Lung (tissue), 11 donors: ENCODE measurements at regions not wholly inside any gene's neighbourhood (a gene's known extent, or its start where the extent isn't known, plus 50 kb on each side); places are given as distances from the start of the nearest gene placed in this dataset.

Experiments
- ATAC-seq: fragments of 200-7000 bp; cut with Tn5 transposase; one replicate; pipeline ENCODE4 v1.9.1; 2020; ENCODE audit warnings: moderate number of reproducible peaks; ENCODE audit not compliant: insufficient read depth, low FRiP score
- DNase-seq, 3 donors: peaks; one replicate each; pipeline ENCODE4 v3.0.0-alpha.2; 2013 to 2017
- H3K27ac ChIP-seq, 2 donors: one replicate each; pipeline ENCODE4 v1.5.1; 2013; ENCODE audit warnings: mild to moderate bottlenecking in 2 of 2, moderate library complexity in 2 of 2, control low read depth in 1 of 2, inconsistent platforms in 1 of 2, low read depth in 1 of 2, low read length in 1 of 2
- H3K27me3 ChIP-seq, 3 donors: one replicate each; pipeline ENCODE4 v1.5.1; 2013; ENCODE audit warnings: low read length in 2 of 3; ENCODE audit not compliant: control insufficient read depth in 3 of 3, insufficient read depth in 3 of 3
- H3K36me3 ChIP-seq, 4 donors: one replicate each; pipeline ENCODE4 v1.5.1; 2013; ENCODE audit warnings: low read length in 4 of 4, mild to moderate bottlenecking in 1 of 4, moderate library complexity in 1 of 4; ENCODE audit not compliant: control insufficient read depth in 4 of 4, insufficient read depth in 4 of 4
- H3K4me1 ChIP-seq, 5 donors: one replicate each; pipeline ENCODE4 v1.5.1; 2013; ENCODE audit warnings: low read length in 5 of 5, mild to moderate bottlenecking in 2 of 5, moderate library complexity in 1 of 5; ENCODE audit not compliant: control insufficient read depth in 5 of 5, insufficient read depth in 5 of 5
- H3K4me3 ChIP-seq: one replicate; pipeline ENCODE4 v1.5.1; 2013; ENCODE audit warnings: mild to moderate bottlenecking, control low read depth, moderate library complexity
- H3K9ac ChIP-seq, 2 donors: one replicate each; pipeline ENCODE4 v1.5.1; 2013; ENCODE audit warnings: low read length in 2 of 2, control low read depth in 1 of 2; ENCODE audit not compliant: insufficient read depth in 1 of 2
- H3K9me3 ChIP-seq, 4 donors: one replicate each; pipeline ENCODE4 v1.5.1; 2013; ENCODE audit warnings: low read length in 3 of 4, mild to moderate bottlenecking in 1 of 4, moderate library complexity in 1 of 4; ENCODE audit not compliant: control insufficient read depth in 4 of 4, insufficient read depth in 3 of 4
- CTCF ChIP-seq: IDR thresholded peaks from 2 replicates; pipeline ENCODE4 v1.5.1; 2012; ENCODE audit warnings: mild to moderate bottlenecking; ENCODE audit errors: control extremely low read depth, extremely low read depth
- WGBS, 2 donors: extraction: QIAGEN DNeasy Blood & Tissue Kit; methylation state at CpG; one replicate each; pipeline ENCODE4 v1.1.7; 2013; 5-methylcytosine and 5-hydroxymethylcytosine counted together
- donor health status: control.
- donor health status: control.
- donor health status: Bipolar disorder and iron deficiency.
- donor health status: healthy.
- donor health status: DM: yes; HTN: yes; CAD: no.

GRCh38 chr17:49901460-49902331 is 53.8 kb upstream of the TAC4 start:
- Histone ChIP-seq H3K4me3 (no peak overlapping the region), H3K36me3 (no peaks in the 10 kb centered on the region), H3K9me3 (no peaks in the 10 kb centered on the region), H3K9ac (no peak overlapping the region), H3K4me1 (peaks cover 0 to 18% (median 0%) of the 10 kb centered on the region in 5 donors), H3K27ac (no peak overlapping the region), H3K27me3 (peaks cover 0 to 36% (median 32%) of the 10 kb centered on the region in 3 donors)
- ATAC-seq (peak; percentile 43), DNase-seq (peak; percentile 26 to 68 (median 65))
- TF ChIP-seq CTCF: no peak
- WGBS, 2 donors: 7 to 11% methylated on average over 26 to 47 of the region's 47 CpGs

GRCh38 chr17:49903523-49903922 is 55.7 kb upstream of the TAC4 start:
- TF ChIP-seq CTCF: no peak
- 27 to 31% methylated on average over 5 of the region's 5 CpGs for WGBS, 2 donors
- H3K4me3 ChIP-seq: no peak overlapping the region

DNA sequence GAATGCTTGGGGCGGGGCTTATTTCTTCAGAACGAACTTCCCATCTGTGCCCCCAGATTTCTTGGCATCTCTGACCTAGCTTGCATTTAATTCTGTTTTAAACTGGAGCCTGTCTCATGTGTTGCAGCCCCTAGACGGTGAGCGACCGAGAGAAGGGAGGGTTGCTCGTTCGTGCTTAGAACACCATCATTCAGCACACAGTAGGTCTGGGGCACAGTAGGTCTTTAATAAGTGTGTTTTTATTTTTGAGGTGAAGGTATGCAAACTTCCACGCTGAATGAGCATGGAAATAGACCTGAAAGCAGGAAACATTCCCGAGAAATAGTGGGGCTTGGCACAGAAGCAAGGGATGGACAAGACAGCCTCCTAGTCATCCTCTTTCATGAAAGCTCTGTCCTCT is 57.0 kb upstream of the TAC4 start:
- TF ChIP-seq CTCF: no peak
- WGBS, 2 donors: 80 to 87% methylated on average over 9 of the region's 9 CpGs
- H3K4me1 ChIP-seq: no peaks in the 10 kb centered on the region

More at GRCh38 chr17:49903523-49903922, 55.7 kb upstream of the TAC4 start:
- Histone ChIP-seq H3K27ac (no peak overlapping the region), H3K36me3 (no peaks in the 10 kb centered on the region), H3K9me3 (no peaks in the 10 kb centered on the region), H3K9ac (no peak overlapping the region), H3K27me3 (peaks cover 0 to 36% (median 36%) of the 10 kb centered on the region in 3 donors), H3K4me1 (peaks cover 0 to 7% (median 0%) of the 10 kb centered on the region in 5 donors)
- ATAC-seq: no peak
- no peak for DNase-seq

More for the DNA sequence above, 57.0 kb upstream of the TAC4 start:
- H3K27me3 ChIP-seq: peaks cover 0 to 49% (median 47%) of the 10 kb centered on the region in 3 donors
- no peaks in the 10 kb centered on the region for H3K36me3 ChIP-seq
- no peak for DNase-seq
- no peak overlapping the region for H3K27ac ChIP-seq
- H3K9ac ChIP-seq: no peak overlapping the region
- H3K9me3 ChIP-seq: peaks cover 0 to 2% (median 0%) of the 10 kb centered on the region in 4 donors
- H3K4me3 ChIP-seq: no peak overlapping the region
- ATAC-seq: no peak
